ENCODE measurements at regions not wholly inside any gene's neighbourhood (a gene's known extent, or its start where the extent isn't known, plus 50 kb on each side); places are given as distances from the start of the nearest gene placed in this dataset.

DNA sequence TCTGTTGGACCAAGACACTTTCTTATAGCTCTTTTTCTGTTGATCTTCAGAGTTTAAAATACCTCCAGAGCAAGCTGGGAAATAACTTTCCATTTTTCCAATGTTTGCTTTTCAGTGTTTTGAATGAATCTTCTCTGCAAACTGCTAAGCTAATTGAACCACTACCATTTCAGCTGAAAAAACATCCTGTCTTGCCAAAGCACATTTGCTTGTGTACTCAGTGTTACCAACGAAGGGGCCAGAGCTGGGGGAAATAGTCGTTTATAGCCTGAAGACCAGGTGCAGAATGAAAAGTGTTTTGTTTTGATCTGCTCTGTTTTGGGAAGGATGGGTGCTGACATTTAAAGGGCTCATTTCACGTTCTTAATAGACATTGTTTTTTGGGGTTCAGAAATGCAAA, 88.4 kb upstream of the CLNK start:
- Histone ChIP-seq H3K27ac (ENCODE audit: low read depth in 1 of 2, low read length in 2 of 2) (no peak overlapping the region), H3K4me1 (ENCODE audit: control insufficient read depth in 4 of 4, insufficient read depth in 4 of 4, low read length in 3 of 4) (no peaks in the 10 kb centered on the region), H3K9ac (ENCODE audit: low read depth in 1 of 2, low read length in 2 of 2) (no peak overlapping the region), H3K36me3 (ENCODE audit: control insufficient read depth in 4 of 4, insufficient read depth in 3 of 4, low read depth in 1 of 4, low read length in 3 of 4) (no peaks in the 10 kb centered on the region), H3K9me3 (ENCODE audit: control insufficient read depth in 4 of 4, low read length in 3 of 4) (peaks cover 0 to 3% (median 0%) of the 10 kb centered on the region in 4 donors), H3K4me3 (ENCODE audit: low read depth in 1 of 3, low read length in 3 of 3) (no peak overlapping the region), H3K27me3 (ENCODE audit: control insufficient read depth in 4 of 4, insufficient read depth in 4 of 4, low read length in 3 of 4) (no peaks in the 10 kb centered on the region)
- no peak for DNase-seq (ENCODE audit: low spot score)
- no peak for TF ChIP-seq MAX (IDR thresholded peaks at IDR 0.05)
- no peak for TF ChIP-seq FOXA2 (IDR thresholded peaks at IDR 0.05)
- TF ChIP-seq, protein P1, sequence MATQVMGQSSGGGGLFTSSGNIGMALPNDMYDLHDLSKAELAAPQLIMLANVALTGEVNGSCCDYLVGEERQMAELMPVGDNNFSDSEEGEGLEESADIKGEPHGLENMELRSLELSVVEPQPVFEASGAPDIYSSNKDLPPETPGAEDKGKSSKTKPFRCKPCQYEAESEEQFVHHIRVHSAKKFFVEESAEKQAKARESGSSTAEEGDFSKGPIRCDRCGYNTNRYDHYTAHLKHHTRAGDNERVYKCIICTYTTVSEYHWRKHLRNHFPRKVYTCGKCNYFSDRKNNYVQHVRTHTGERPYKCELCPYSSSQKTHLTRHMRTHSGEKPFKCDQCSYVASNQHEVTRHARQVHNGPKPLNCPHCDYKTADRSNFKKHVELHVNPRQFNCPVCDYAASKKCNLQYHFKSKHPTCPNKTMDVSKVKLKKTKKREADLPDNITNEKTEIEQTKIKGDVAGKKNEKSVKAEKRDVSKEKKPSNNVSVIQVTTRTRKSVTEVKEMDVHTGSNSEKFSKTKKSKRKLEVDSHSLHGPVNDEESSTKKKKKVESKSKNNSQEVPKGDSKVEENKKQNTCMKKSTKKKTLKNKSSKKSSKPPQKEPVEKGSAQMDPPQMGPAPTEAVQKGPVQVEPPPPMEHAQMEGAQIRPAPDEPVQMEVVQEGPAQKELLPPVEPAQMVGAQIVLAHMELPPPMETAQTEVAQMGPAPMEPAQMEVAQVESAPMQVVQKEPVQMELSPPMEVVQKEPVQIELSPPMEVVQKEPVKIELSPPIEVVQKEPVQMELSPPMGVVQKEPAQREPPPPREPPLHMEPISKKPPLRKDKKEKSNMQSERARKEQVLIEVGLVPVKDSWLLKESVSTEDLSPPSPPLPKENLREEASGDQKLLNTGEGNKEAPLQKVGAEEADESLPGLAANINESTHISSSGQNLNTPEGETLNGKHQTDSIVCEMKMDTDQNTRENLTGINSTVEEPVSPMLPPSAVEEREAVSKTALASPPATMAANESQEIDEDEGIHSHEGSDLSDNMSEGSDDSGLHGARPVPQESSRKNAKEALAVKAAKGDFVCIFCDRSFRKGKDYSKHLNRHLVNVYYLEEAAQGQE (IDR thresholded peaks at IDR 0.05) = no peak
- no peak for TF ChIP-seq JUND (IDR thresholded peaks at IDR 0.05)
- TF ChIP-seq YY1 (IDR thresholded peaks at IDR 0.05) = no peak
- TF ChIP-seq TAF1 (conservative IDR thresholded peaks at IDR 0.05) = no peak
- TF ChIP-seq NR2F2 (IDR thresholded peaks at IDR 0.05) = no peak
- TF ChIP-seq SP1 (IDR thresholded peaks at IDR 0.05) = no peak
- TF ChIP-seq RAD21 (IDR thresholded peaks at IDR 0.05) = no peak
- TF ChIP-seq GABPA (IDR thresholded peaks at IDR 0.05 in 1 of 2, conservative IDR thresholded peaks at IDR 0.05 in 1 of 2) = no peak
- TF ChIP-seq FOXA1 (IDR thresholded peaks at IDR 0.05) = no peak
- TF ChIP-seq HNF4G (IDR thresholded peaks at IDR 0.05) = no peak
- TF ChIP-seq ZBTB33 (IDR thresholded peaks at IDR 0.05) = no peak
- TF ChIP-seq, protein P2, sequence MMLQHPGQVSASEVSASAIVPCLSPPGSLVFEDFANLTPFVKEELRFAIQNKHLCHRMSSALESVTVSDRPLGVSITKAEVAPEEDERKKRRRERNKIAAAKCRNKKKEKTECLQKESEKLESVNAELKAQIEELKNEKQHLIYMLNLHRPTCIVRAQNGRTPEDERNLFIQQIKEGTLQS (IDR thresholded peaks at IDR 0.05) = no peak
- TF ChIP-seq RXRA (IDR thresholded peaks at IDR 0.05) = no peak
- WGBS = 42% methylated on average over 3 of the region's 3 CpGs

- no peak overlapping the region for H3K4me3 ChIP-seq (ENCODE audit: low read depth in 1 of 3, low read length in 3 of 3)
- H3K36me3 ChIP-seq (ENCODE audit: control insufficient read depth in 4 of 4, insufficient read depth in 3 of 4, low read depth in 1 of 4, low read length in 3 of 4) = no peaks in the 10 kb centered on the region
- 74% methylated on average over 3 of the region's 3 CpGs for WGBS
- no peak for DNase-seq (ENCODE audit: low spot score)
- no peak for TF ChIP-seq TAF1 (conservative IDR thresholded peaks at IDR 0.05)
- no peak for TF ChIP-seq ZBTB33 (IDR thresholded peaks at IDR 0.05)
- TF ChIP-seq NR2F2 (IDR thresholded peaks at IDR 0.05) = no peak
- no peak for TF ChIP-seq JUND (IDR thresholded peaks at IDR 0.05)
- TF ChIP-seq, protein P1 (IDR thresholded peaks at IDR 0.05) = no peak
- TF ChIP-seq FOXA1 (IDR thresholded peaks at IDR 0.05) = no peak
- no peak for TF ChIP-seq HNF4A (conservative IDR thresholded peaks at IDR 0.05)
- TF ChIP-seq SP1 (IDR thresholded peaks at IDR 0.05) = no peak
- TF ChIP-seq, protein P2 (IDR thresholded peaks at IDR 0.05) = no peak
- TF ChIP-seq HNF4G (IDR thresholded peaks at IDR 0.05) = no peak
- no peak for TF ChIP-seq RAD21 (IDR thresholded peaks at IDR 0.05)
- no peak for TF ChIP-seq EGR1 (IDR thresholded peaks at IDR 0.05; ENCODE audit: low read depth in 2 of 2)
- no peak for TF ChIP-seq MAX (IDR thresholded peaks at IDR 0.05)
- H3K27ac ChIP-seq (ENCODE audit: low read depth in 1 of 2, low read length in 2 of 2) = no peak overlapping the region
- H3K4me1 ChIP-seq (ENCODE audit: control insufficient read depth in 4 of 4, insufficient read depth in 4 of 4, low read length in 3 of 4) = no peaks in the 10 kb centered on the region
- no peak overlapping the region for H3K9ac ChIP-seq (ENCODE audit: low read depth in 1 of 2, low read length in 2 of 2)
- H3K9me3 ChIP-seq (ENCODE audit: control insufficient read depth in 4 of 4, low read length in 3 of 4) = peaks cover 0 to under 1% (median 0%) of the 10 kb centered on the region in 4 donors
- no peaks in the 10 kb centered on the region for H3K27me3 ChIP-seq (ENCODE audit: control insufficient read depth in 4 of 4, insufficient read depth in 4 of 4, low read length in 3 of 4)
Observed at GRCh38 chr4:10765386-10765785, 80.8 kb upstream of the CLNK start.

Measured in liver (tissue), 7 donors.